HG02571 (cell line): ENCODE measurements at regions not wholly inside any gene's neighbourhood (a gene's known extent, or its start where the extent isn't known, plus 50 kb on each side); places are given as distances from the start of the nearest gene placed in this dataset.
A peak's percentile ranks its signal among the peaks of the same experiment; 100 is the strongest.

Experiments used
- ATAC-seq: cut with Tn5 transposase; IDR thresholded peaks from one replicate; pipeline ENCODE4 v1.9.1; 2021; ENCODE audit warnings: mild to moderate bottlenecking, moderate library complexity; ENCODE audit not compliant: unreplicated experiment

DNA sequence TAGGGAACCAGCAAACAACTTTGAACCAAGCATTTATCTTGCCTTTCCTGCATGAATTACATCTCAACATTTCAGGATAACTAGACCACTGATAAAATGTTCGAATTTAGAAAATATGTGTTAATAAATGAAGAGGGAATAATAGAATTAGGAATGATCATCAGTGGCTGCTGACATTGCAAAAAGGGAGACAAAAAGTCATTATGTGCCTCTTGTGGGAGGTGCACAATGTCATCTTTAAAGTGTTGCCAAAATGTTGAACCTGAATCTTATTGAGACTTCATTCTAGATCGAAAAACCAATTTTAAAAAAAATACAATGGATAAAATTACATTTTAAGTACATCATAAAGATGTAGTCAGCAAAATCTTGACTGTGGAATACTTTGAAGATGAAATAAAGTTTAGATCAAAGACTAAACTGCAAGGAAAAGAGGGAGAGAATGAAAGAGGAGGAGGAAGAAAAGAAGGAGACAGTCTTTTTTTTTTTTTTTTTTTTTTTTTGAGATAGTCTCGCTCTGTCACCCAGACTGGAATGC lies 299.3 kb downstream of the FBXW7 start:
- no peak for ATAC-seq

DNA sequence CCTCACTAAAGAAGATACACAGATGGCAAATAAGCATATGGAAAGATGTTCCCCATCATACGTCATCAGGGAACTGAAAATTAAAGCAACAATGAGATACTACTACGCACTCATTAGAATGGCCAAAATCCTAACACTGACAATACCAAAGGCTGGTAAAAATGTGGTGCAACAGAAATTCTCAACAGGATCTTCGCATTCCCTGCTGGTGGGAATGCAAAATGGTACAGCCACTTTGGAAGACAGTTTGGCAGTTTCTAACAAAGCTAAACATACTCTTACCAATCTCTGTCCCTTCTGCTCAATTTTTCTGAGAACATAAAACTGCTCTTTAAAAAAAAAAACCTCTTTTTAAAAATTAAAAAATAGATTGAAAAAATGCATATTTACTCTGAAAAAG lies 300.2 kb downstream of the FBXW7 start:
- ATAC-seq: no peak

DNA sequence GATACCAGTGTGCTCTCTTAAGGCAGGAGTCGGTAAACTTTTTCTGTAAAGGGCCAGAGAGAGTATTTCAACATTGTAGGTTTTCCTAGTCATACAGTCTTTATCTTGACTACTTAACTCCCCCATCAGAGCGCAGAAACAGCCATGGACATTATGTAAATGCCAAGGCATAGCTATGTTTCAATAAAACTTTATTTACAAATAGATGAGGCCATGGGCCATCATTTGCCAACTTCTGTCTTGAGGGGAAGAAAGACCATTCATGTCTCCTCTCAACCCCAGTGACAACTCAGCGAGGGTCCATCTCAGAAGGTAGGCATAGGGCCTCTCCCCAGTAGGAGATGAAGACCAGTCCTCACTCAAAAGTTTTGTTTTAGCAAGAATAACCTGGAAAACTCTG lies 301.3 kb downstream of the FBXW7 start:
- ATAC-seq: no peak

DNA sequence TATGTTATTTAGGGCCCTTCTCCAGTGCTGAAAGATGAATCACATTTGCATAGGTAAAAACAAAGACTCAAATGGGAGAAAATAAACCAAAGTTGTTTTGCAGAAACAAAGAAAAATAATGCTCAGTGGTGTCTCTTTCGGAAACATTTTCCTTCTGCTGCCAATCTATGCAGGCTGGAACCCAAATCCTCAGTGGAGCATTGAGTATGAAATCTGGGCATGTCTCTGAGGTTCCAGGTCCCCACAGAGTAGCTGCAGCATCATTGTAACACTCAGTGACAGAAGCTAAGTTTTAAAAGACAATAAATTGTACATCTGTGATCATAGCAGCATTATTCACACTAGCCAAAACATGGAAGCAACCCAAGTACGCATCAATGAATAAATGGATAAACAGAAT lies 303.6 kb downstream of the FBXW7 start:
- ATAC-seq: no peak

DNA sequence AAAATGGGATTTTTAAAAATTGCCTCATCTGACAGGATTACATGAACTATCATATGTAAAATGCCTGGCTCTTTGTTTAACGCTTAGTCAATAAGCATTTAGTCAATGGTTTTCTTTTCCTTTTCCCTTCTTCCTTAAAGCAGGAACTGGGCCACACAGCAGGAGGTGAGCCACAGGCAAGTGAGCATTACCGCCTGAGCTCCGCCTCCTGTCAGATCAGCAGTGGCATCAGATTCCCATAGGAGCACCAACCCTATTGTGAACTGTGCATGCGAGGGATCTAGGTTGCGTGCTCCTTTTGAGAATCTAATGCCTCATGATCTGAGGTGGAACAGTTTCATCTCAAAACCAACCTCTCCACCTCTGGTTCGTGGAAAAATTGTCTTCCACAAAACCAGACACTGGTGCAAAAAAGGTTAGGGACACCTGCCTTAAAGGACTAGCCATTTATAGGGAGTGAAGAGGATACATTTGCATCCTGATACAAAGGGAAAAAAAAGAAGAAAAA lies 306.1 kb downstream of the FBXW7 start:
- no peak for ATAC-seq

DNA sequence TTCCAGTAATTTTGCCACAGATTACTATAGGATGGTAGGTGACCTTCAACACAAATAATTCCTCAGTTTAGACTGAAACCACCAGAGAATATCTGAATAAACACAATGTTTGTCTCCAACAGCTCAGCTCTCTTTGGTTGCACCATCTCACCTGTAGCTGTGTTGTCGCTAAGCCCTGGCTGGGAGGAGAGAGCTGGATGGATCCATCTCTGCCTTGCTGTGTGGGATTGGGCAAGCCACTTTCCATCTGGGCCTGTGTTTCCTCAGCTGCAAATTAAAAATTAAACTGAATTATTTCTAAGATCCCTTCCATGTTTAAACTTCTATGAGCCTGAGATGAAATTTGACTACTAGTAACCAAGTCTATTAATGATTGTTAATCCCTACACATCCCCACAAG lies 310.2 kb downstream of the FBXW7 start:
- ATAC-seq: no peak

DNA sequence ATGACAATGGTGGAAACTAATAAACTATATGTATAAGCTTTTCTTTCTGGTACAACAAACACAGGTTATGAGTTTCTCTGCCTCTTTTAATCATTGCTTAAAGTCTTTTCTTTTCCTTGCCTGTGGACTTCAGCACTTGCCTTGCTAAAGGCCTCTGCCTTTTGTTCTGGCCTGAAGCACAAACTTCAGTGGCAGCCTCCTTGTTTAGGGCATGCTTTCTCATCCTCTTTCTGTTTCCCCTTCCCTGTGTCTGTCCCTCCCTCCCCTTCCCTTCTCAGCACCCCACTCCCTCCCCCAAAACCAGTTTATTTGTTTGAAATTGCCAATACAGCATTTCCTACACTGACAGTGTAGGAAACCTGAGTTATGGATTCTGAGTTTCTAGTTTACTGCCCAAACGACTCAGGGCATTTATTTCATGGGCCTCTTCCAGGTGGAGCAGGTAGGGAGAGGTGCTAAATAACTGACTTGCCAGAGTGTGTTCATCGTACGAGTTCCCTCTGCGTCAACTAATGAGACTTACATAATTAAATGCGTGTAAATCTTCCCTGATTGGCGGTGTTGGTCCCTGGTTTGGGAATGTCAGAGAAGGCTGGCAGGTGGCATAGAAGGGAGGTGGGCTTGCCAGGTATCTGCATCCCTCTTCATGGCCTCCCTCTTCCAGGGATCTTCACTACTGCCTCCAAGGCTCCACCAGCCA lies 311.0 kb downstream of the FBXW7 start:
- no peak for ATAC-seq

DNA sequence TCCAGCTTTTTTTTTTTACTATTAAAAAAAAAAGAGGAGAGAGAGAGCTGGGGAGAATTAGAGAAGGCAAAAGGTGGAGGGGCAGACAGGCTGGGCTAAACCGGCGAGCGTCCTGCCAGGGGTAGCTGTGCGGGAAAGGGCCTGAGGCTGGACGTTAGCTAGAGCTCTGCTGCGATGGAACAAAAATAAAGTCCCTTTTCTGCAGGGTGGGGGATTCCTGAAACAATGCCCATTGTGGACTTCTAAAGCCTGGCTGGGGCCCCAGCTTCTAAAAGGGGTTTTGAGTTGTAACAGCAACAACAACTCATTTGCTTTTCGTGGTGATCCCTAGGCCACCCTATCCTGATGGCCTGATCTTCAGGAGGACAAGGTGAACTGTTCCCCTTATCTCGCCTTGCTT lies 311.7 kb downstream of the FBXW7 start:
- no peak for ATAC-seq

DNA sequence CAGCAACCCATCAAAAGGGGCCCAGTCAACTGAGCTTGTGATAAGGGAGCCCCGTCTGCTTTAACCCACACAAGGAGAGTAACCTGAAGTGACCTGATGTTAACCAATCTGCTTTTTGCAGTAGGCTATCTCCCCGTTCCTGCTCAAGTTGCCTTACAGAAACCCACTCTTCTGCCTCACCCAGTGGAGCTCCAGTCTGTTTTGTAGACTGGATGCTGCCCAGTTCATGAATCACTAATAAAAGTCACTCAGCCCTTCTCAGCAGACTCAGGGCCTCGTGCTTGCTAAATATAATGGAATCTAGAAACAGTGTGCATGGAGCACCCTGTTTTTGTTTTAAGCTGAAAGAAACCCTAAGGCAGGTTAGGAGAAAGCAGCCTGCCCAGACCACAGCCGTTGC lies 312.3 kb downstream of the FBXW7 start:
- ATAC-seq: no peak

DNA sequence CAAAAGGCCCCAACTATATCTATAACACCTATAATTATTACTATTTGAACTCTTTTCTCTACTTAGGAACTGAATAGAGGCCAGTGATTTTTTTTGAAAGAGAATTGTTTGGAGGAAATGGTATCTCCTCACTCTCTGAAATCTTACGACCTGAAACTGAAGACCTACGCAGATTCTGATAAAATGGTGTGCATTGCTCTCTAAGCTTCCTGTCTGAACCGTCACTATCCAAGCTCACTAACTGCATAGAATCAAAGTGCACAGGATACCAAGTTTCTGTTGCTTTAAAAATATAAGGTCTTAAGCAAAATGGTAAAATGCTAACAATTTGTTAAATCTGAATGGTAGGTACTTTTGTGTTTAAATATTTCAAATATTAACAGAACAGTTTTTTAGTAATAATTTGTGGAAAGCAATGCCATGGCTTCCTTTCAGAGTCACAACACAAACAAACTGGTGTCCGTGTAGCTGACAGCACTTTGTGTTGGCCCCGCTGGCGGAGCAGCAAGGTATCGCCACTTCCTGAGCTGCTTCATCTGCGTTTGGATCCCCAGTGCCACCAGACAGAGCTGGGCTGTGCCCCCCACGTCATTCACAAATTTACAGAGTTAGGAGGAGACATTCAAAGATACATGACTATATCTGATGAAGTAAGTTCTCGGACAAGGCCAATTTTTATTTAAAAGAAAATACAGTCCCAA lies 313.9 kb downstream of the FBXW7 start:
- no peak for ATAC-seq

DNA sequence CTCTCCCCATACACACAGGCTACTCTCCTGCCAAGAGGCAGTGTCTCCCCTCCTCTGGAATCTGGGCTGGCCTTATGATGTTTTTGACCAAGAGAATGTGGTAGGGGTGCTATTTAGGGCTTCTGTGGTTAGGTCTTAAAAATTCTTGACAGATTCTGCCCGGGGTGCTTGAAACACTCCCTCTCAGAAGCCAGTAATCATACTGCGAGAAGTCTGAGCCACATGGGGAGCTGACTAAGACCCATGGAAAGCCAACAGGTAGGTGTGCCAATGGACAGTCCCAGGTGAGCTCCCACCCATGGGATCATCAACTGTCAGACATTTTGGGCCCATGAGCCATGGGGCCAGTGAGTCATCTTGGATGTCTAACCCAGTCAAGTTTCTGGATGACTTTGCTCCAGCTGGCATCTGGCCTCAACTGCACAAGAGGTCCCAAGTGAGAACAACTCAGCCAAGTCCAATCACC lies 315.7 kb downstream of the FBXW7 start:
- peak; percentile 67 for ATAC-seq

DNA sequence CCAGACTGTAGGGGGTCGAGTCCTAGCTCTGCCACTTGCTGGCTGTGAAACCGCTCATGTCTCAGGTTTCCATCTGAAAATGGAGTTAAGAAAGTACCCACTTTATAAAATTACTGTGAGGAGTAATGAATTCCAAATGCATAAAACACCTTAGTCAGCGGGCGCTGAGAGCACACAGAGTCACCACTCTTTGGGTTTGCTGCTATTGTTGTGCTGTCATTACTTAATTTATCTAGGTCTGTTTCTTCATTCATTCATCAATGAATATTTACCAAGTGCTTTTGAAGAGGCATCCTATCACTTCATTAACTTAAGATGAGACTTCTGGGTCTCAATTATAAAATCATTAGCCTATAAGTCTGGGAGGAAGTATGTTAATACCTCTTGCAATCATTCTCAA lies 317.3 kb downstream of the FBXW7 start:
- no peak for ATAC-seq

DNA sequence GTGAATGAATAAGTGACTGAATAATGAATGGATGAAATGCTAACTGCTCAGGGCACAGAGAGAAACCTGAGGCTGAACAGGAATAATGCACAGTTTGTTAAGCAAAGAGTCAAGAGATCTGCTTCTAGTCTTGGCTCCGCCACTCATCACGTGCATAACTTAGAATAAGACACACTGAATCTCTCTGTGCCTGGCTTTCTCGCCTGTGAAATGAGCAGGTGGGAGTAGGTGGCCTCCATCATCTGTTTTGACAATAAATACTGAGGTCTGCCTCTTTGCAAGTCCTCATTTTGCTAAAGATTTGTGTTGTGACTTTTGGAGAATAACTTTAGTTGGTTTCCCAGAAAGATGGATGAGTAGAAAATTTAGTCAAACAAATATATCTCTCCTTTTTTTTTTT lies 318.0 kb downstream of the FBXW7 start:
- ATAC-seq: no peak

DNA sequence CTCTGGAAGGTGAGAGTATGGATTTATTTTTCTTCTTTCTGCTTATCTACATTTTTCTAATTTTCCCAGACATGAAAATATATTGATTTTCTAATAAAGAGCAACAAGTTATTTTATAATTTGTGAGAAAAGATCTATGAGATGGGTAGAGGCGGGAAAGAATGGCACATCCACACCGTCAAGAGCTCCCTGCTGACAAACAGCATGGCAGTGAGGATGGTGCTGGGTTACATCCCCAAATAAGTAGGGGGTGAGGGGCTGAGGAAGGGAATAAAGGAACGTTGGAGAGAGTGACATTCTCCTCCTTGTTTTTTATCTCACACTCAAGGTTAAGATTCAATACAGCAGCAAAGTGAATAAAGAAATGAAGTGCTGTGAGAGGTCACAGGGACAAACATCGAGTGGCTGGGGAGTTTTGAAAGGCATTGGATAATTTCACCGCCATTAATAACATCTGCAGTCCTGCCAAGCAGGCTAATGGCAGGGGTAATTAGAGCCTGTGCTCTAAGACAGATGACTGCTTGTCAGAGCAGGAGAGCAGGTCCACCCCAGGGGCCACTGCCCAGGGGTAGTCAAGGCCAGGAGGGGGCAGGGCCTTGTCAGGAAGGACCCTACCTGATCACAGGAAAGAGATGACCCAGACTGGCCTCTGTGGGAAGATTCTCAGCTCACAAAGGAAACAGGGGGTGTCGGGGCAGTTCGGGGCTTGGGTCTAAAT lies 323.8 kb downstream of the FBXW7 start:
- no peak for ATAC-seq

DNA sequence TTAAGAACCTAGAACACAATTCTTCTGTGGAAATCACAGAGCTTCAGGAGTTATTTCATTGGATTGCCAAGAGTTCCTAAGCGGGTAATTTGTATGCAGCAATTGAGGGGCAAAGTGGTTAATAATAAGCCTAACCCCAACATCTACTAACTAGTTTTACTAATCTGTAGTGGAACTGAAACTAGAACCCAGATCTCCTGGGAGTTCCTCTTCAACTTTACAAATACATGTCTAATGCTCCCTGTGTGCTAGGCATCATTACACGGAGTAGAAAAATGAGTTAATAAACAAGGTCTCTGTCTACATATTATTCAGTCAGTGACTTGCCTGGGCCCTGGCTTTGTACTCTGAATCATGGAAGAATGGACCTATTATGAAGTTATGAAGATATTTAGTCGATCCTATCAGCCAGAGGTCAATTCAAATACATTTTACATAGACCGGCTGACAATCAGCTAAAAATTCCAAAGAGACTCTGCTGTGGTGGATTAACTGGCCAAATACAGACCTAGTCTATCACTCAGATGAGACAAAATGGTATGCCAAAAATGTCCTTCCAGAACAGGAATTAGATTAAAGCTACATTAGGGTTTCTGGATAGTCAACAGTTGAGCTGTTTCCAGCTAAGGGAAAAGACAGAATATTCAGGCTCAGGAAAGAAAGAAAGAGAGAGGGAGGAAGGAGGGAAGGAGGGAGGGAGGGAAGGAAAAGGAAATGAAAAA lies 326.0 kb downstream of the FBXW7 start:
- ATAC-seq: peak; percentile 76

DNA sequence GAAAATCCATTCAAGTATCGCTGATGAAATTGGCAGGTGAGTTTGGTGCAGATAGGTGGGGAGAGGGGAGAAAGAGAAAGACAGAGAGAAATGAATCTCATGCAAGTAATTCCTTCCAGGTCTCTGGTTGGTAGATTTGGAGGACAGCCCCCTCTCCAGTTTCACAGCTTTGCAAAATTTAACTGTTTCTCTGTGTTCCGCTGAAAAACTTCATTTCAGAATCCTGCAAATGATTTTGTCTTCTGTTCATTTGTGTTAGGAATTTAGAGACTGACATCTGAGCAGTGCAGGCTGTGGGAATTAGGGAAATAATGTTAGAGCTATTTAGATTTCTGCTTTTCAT lies 328.5 kb downstream of the FBXW7 start:
- ATAC-seq: no peak

DNA sequence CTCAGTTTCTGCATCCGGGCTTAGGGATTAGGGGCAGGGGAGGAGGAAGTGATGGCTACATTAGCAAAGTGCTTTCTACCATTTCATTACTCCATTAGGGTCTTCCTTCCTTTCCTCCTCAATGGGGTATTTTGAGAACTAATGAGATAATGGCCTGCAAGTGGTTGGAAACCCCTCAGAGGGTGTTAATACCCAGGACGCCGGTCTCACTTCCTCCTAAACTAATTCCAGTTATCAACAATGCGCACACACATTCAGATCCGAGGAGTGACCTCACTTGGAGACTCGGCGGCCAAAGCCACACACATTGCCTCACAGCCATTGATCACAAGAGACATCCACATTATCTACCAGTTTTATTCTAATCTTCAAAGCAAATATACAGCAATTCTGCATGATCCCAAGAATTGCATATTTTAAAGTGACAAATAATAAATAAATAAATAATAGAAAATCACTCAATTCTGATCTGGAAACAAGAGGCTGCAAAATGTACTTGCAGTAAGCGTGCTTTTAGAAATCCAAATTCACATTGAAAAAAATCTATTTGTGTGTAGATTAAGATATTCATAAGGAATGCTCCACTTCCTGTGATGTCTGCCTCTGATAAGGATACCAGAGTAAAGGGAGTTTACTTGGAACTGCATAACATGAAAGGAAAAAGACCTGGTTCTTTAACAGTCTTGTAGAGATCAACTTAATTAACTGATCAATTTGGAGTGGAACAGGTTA lies 329.1 kb downstream of the FBXW7 start:
- ATAC-seq: no peak

DNA sequence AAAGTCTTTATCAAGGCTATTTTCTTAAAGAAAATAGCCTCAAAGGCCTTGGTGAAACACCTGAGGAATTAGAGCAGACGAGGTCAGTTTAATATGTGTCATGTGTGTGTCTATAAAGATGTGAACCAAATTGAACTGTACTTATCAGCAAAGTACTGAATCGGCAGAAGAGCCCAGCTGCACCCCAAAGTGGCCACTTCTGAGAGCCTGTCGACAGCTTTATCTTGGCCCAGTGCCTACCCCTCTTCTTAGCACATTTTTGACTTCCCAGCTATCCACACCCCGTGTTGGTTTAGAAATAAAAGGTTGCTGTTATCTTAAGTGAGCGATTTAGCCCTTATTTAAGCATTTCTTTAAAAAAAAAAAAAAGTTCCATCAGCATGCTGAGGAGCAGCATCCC lies 329.7 kb downstream of the FBXW7 start:
- ATAC-seq: no peak

DNA sequence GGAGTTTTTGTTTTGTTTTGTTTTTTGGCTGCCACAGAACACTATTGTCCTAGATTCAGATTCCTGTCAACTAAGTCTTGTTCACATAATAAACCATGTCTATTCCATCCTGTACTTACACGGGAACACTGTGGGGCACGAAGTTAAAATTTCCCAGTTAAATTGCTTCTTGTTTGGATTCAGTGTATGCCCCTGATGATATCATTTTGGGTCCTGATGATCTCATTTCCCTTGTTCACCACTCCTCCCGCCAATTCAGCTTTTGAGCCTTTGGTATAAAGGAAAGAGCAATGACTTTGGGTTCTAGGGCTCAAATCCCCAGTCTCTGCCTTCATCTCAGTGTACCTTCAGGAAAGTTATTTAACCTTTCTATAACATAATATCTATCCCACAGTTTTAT lies 333.5 kb downstream of the FBXW7 start:
- ATAC-seq: no peak
